ENCODE measurements at regions not wholly inside any gene's neighbourhood (a gene's known extent, or its start where the extent isn't known, plus 50 kb on each side); places are given as distances from the start of the nearest gene placed in this dataset.
"Not testable (repeated sequence)": the region's sequence is repeated elsewhere in the genome, so short reads cannot be mapped to it uniquely, and the experiment has no call there.

- Histone ChIP-seq H2BK15ac (ENCODE audit: low read depth, poor library complexity, severe bottlenecking) (no peak overlapping the region), H3K36me3 (ENCODE audit: control insufficient read depth in 1 of 2, insufficient read depth in 2 of 2, low read depth in 1 of 2, low read length in 2 of 2) (no peaks in the 10 kb centered on the region), H2BK5ac (ENCODE audit: low read depth, low read length, poor library complexity, severe bottlenecking) (no peak overlapping the region), H2AK5ac (ENCODE audit: low read length, severe bottlenecking) (no peak overlapping the region), H2AFZ (ENCODE audit: low read depth, low read length) (no peak overlapping the region), H4K91ac (ENCODE audit: low read length) (no peak overlapping the region), H3K18ac (ENCODE audit: low read depth in 1 of 2, low read length in 2 of 2) (no peak overlapping the region), H2BK120ac (ENCODE audit: low read depth, low read length) (no peak overlapping the region), H3K79me1 (replicated peaks; ENCODE audit: low read length, poor library complexity, severe bottlenecking) (no peaks in the 10 kb centered on the region), H3K23ac (ENCODE audit: low read length in 2 of 2) (no peak overlapping the region), H3K4me3 (ENCODE audit: insufficient read depth in 1 of 2, low read depth in 1 of 2, low read length in 2 of 2) (no peak overlapping the region), H3K27me3 (ENCODE audit: control insufficient read depth in 1 of 2, insufficient read depth in 1 of 2, low read length in 2 of 2) (peaks cover 0 to 10% of the 10 kb centered on the region in 2 experiments), H2BK12ac (ENCODE audit: low read length in 2 of 2) (no peak overlapping the region), H3K4me2 (ENCODE audit: low read length, poor library complexity, severe bottlenecking) (no peak overlapping the region), H3K4me1 (ENCODE audit: control insufficient read depth, insufficient read depth, low read depth, low read length) (no peaks in the 10 kb centered on the region), H3K27ac (ENCODE audit: low read length, poor library complexity, severe bottlenecking) (no peak overlapping the region), H3K4ac (ENCODE audit: low read depth in 1 of 2, low read length in 2 of 2) (no peak overlapping the region), H4K8ac (ENCODE audit: low read length) (no peak overlapping the region), H3K9ac (ENCODE audit: low read length) (no peak overlapping the region), H3K9me3 (ENCODE audit: control insufficient read depth, low read length) (peaks cover 14% of the 10 kb centered on the region), H3K14ac (ENCODE audit: low read length in 2 of 2) (no peak overlapping the region)
- WGBS: 84% methylated on average over 2 of the region's 3 CpGs
- no peak for DNase-seq
Observed at GRCh38 chrX:150100261-150100660, 162.0 kb upstream of the EOLA2 start.

GRCh38 chrX:150118476-150118875, 180.2 kb upstream of the EOLA2 start:
- no peaks in the 10 kb centered on the region for H3K9me3 ChIP-seq (ENCODE audit: control insufficient read depth, low read length)
- no peaks in the 10 kb centered on the region for H3K36me3 ChIP-seq (ENCODE audit: control insufficient read depth in 1 of 2, insufficient read depth in 2 of 2, low read depth in 1 of 2, low read length in 2 of 2)
- no peak overlapping the region for H4K91ac ChIP-seq (ENCODE audit: low read length)
- no peak overlapping the region for H2BK120ac ChIP-seq (ENCODE audit: low read depth, low read length)
- H4K8ac ChIP-seq (ENCODE audit: low read length): no peak overlapping the region
- no peaks in the 10 kb centered on the region for H3K79me1 ChIP-seq (replicated peaks; ENCODE audit: low read length, poor library complexity, severe bottlenecking)
- peaks cover 0 to 27% of the 10 kb centered on the region in 2 experiments for H3K27me3 ChIP-seq (ENCODE audit: control insufficient read depth in 1 of 2, insufficient read depth in 1 of 2, low read length in 2 of 2)
- H3K4me3 ChIP-seq (ENCODE audit: insufficient read depth in 1 of 2, low read depth in 1 of 2, low read length in 2 of 2): no peak overlapping the region
- no peak overlapping the region for H3K27ac ChIP-seq (ENCODE audit: low read length, poor library complexity, severe bottlenecking)
- DNase-seq: no peak
- no peak overlapping the region for H3K9ac ChIP-seq (ENCODE audit: low read length)
- no peak overlapping the region for H3K4ac ChIP-seq (ENCODE audit: low read depth in 1 of 2, low read length in 2 of 2)
- 84% methylated on average over 7 of the region's 7 CpGs for WGBS
- no peak overlapping the region for H3K18ac ChIP-seq (ENCODE audit: low read depth in 1 of 2, low read length in 2 of 2)
- H3K23ac ChIP-seq (ENCODE audit: low read length in 2 of 2): no peak overlapping the region
- no peak overlapping the region for H3K14ac ChIP-seq (ENCODE audit: low read length in 2 of 2)
- H2AK5ac ChIP-seq (ENCODE audit: low read length, severe bottlenecking): no peak overlapping the region
- no peak overlapping the region for H2BK12ac ChIP-seq (ENCODE audit: low read length in 2 of 2)
- no peak overlapping the region for H2AFZ ChIP-seq (ENCODE audit: low read depth, low read length)
- H2BK15ac ChIP-seq (ENCODE audit: low read depth, poor library complexity, severe bottlenecking): no peak overlapping the region
- H3K4me2 ChIP-seq (ENCODE audit: low read length, poor library complexity, severe bottlenecking): no peak overlapping the region
- H3K4me1 ChIP-seq (ENCODE audit: control insufficient read depth, insufficient read depth, low read depth, low read length): no peaks in the 10 kb centered on the region
- no peak overlapping the region for H2BK5ac ChIP-seq (ENCODE audit: low read depth, low read length, poor library complexity, severe bottlenecking)

DNA sequence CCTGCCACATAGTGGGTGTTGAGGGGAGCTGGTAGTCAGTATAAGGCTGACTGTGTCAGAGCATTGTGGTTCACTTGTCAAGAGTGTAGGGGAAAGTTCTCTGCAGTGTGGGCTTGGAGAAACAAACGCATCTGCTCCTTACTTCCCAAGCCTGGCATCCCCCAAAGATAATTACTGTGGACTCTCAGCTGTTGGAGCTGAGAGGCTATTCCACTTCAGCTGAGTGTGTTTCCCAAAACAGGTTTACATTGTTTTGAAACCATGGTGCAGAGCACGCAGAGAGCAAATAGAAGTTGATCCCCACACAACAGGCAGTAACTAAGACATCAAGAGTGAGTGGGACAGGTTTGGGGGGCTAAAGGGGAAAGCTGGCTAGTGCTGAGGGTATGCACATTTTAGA, 181.0 kb upstream of the EOLA2 start:
- H3K27me3 ChIP-seq (ENCODE audit: control insufficient read depth in 1 of 2, insufficient read depth in 1 of 2, low read length in 2 of 2): peaks cover 0 to 20% of the 10 kb centered on the region in 2 experiments

DNA sequence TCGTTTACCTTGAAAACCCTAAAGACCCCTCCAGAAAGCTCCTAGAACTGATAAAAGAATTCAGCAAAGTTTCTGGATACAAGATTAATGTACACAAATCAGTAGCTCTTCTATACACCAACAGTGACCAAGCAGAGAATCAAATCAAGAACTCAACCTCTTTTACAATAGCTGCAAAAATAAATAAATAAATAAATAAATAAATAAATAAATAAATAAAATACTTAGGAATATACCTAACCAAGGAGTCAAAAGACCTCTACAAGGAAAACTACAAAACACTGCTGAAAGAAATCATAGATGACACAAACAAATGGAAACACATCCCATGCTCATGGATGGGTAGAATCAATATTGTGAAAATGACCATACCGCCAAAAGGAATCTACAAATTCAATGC, 186.8 kb upstream of the EOLA2 start:
- not testable (repeated sequence) for H2AK5ac ChIP-seq (ENCODE audit: low read length, severe bottlenecking); H3K4me2 ChIP-seq (ENCODE audit: low read length, poor library complexity, severe bottlenecking); H3K4me1 ChIP-seq (ENCODE audit: control insufficient read depth, insufficient read depth, low read depth, low read length); H3K18ac ChIP-seq (ENCODE audit: low read depth in 1 of 2, low read length in 2 of 2); H2BK120ac ChIP-seq (ENCODE audit: low read depth, low read length); H3K4ac ChIP-seq (ENCODE audit: low read depth in 1 of 2, low read length in 2 of 2); H4K91ac ChIP-seq (ENCODE audit: low read length); H3K23ac ChIP-seq (ENCODE audit: low read length in 2 of 2); H2BK15ac ChIP-seq (ENCODE audit: low read depth, poor library complexity, severe bottlenecking); H3K27ac ChIP-seq (ENCODE audit: low read length, poor library complexity, severe bottlenecking); H3K79me1 ChIP-seq (replicated peaks; ENCODE audit: low read length, poor library complexity, severe bottlenecking); H2BK12ac ChIP-seq (ENCODE audit: low read length in 2 of 2); H3K14ac ChIP-seq (ENCODE audit: low read length in 2 of 2); H3K36me3 ChIP-seq (ENCODE audit: control insufficient read depth in 1 of 2, insufficient read depth in 2 of 2, low read depth in 1 of 2, low read length in 2 of 2); H3K9ac ChIP-seq (ENCODE audit: low read length); H3K4me3 ChIP-seq (ENCODE audit: insufficient read depth in 1 of 2, low read depth in 1 of 2, low read length in 2 of 2); H3K27me3 ChIP-seq (ENCODE audit: control insufficient read depth in 1 of 2, insufficient read depth in 1 of 2, low read length in 2 of 2); H2AFZ ChIP-seq (ENCODE audit: low read depth, low read length); DNase-seq; H3K9me3 ChIP-seq (ENCODE audit: control insufficient read depth, low read length); H2BK5ac ChIP-seq (ENCODE audit: low read depth, low read length, poor library complexity, severe bottlenecking); H4K8ac ChIP-seq (ENCODE audit: low read length)
- WGBS: 97% methylated on average over 2 of the region's 2 CpGs

More for the DNA sequence above, 181.0 kb upstream of the EOLA2 start:
- H3K9me3 ChIP-seq (ENCODE audit: control insufficient read depth, low read length): no peaks in the 10 kb centered on the region
- DNase-seq: no peak
- H2BK15ac ChIP-seq (ENCODE audit: low read depth, poor library complexity, severe bottlenecking): no peak overlapping the region
- no peak overlapping the region for H4K91ac ChIP-seq (ENCODE audit: low read length)
- no peaks in the 10 kb centered on the region for H3K36me3 ChIP-seq (ENCODE audit: control insufficient read depth in 1 of 2, insufficient read depth in 2 of 2, low read depth in 1 of 2, low read length in 2 of 2)
- no CpG with 5 or more reads among the region's 2 CpGs for WGBS
- no peak overlapping the region for H3K4ac ChIP-seq (ENCODE audit: low read depth in 1 of 2, low read length in 2 of 2)
- no peak overlapping the region for H3K9ac ChIP-seq (ENCODE audit: low read length)
- H3K79me1 ChIP-seq (replicated peaks; ENCODE audit: low read length, poor library complexity, severe bottlenecking): no peaks in the 10 kb centered on the region
- H3K27ac ChIP-seq (ENCODE audit: low read length, poor library complexity, severe bottlenecking): no peak overlapping the region
- H3K18ac ChIP-seq (ENCODE audit: low read depth in 1 of 2, low read length in 2 of 2): no peak overlapping the region
- H2BK12ac ChIP-seq (ENCODE audit: low read length in 2 of 2): no peak overlapping the region
- no peak overlapping the region for H3K4me3 ChIP-seq (ENCODE audit: insufficient read depth in 1 of 2, low read depth in 1 of 2, low read length in 2 of 2)
- no peaks in the 10 kb centered on the region for H3K4me1 ChIP-seq (ENCODE audit: control insufficient read depth, insufficient read depth, low read depth, low read length)
- no peak overlapping the region for H2BK120ac ChIP-seq (ENCODE audit: low read depth, low read length)
- no peak overlapping the region for H4K8ac ChIP-seq (ENCODE audit: low read length)
- H2AK5ac ChIP-seq (ENCODE audit: low read length, severe bottlenecking): no peak overlapping the region
- H2AFZ ChIP-seq (ENCODE audit: low read depth, low read length): no peak overlapping the region
- no peak overlapping the region for H3K23ac ChIP-seq (ENCODE audit: low read length in 2 of 2)
- H3K14ac ChIP-seq (ENCODE audit: low read length in 2 of 2): no peak overlapping the region
- H2BK5ac ChIP-seq (ENCODE audit: low read depth, low read length, poor library complexity, severe bottlenecking): no peak overlapping the region
- no peak overlapping the region for H3K4me2 ChIP-seq (ENCODE audit: low read length, poor library complexity, severe bottlenecking)
